ENCODE measurements at regions not wholly inside any gene's neighbourhood (a gene's known extent, or its start where the extent isn't known, plus 50 kb on each side); places are given as distances from the start of the nearest gene placed in this dataset.

- intact Hi-C loops (cut with micrococcal nuclease; ENCODE audit: unreplicated experiment), result no loop called here
- no TSS peak for BruUV-seq (replicated peaks)
- Histone ChIP-seq H3K27me3 (replicated peaks; ENCODE audit: insufficient read depth, low read depth, low read length, poor library complexity) (no peaks in the 10 kb centered on the region), H3K36me3 (ENCODE audit: insufficient read depth, low read length, poor library complexity, severe bottlenecking) (no peaks in the 10 kb centered on the region), H3K9me3 (ENCODE audit: low read depth, low read length, poor library complexity, severe bottlenecking) (no peaks in the 10 kb centered on the region), H3K4me3 (ENCODE audit: low read depth, low read length, poor library complexity, severe bottlenecking) (no peak overlapping the region), H3K27ac (ENCODE audit: low read depth, low read length, poor library complexity, severe bottlenecking) (no peak overlapping the region), H3K4me1 (ENCODE audit: insufficient read depth, low read length, poor library complexity, severe bottlenecking) (no peaks in the 10 kb centered on the region)
- POLR2A ChIA-PET (ENCODE audit: low non-redundant PET), result no interaction called here
- TF ChIP-seq, protein P1, sequence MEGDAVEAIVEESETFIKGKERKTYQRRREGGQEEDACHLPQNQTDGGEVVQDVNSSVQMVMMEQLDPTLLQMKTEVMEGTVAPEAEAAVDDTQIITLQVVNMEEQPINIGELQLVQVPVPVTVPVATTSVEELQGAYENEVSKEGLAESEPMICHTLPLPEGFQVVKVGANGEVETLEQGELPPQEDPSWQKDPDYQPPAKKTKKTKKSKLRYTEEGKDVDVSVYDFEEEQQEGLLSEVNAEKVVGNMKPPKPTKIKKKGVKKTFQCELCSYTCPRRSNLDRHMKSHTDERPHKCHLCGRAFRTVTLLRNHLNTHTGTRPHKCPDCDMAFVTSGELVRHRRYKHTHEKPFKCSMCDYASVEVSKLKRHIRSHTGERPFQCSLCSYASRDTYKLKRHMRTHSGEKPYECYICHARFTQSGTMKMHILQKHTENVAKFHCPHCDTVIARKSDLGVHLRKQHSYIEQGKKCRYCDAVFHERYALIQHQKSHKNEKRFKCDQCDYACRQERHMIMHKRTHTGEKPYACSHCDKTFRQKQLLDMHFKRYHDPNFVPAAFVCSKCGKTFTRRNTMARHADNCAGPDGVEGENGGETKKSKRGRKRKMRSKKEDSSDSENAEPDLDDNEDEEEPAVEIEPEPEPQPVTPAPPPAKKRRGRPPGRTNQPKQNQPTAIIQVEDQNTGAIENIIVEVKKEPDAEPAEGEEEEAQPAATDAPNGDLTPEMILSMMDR (conservative IDR thresholded peaks at IDR 0.05; ENCODE audit: low read depth, low read length), result no peak
- TF ChIP-seq EZH2 (IDR thresholded peaks at IDR 0.05; ENCODE audit: borderline replicate concordance, low read depth, low read length, poor library complexity, severe bottlenecking), result no peak
- CTCF ChIA-PET, result no interaction called here
- DNase-seq (ENCODE audit: low spot score), result no peak
These were observed 786.6 kb downstream of the ADGRL2 start for GRCh38 chr1:82587371-82587770.

DNA sequence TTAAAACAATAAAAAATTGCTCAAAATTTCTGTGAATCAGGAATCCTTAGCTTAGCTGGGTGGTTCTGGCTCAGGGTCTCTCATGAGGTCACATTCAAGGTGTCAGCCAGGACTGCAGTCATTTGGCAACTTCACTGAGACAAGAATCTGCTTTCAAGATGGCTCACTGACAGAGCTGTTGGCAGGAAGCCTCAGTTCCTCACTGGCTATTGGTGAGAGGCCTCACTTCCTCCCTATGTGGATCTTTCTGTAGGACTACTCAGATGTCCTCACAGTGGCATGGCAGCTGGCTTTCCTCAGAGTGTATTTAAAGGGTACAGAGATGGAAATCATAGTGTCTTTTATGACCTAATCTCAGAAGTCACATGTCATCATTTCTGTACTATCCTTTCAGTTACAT, 785.7 kb downstream of the ADGRL2 start:
- no peaks in the 10 kb centered on the region for H3K4me1 ChIP-seq (ENCODE audit: insufficient read depth, low read length, poor library complexity, severe bottlenecking)
- H3K9me3 ChIP-seq (ENCODE audit: low read depth, low read length, poor library complexity, severe bottlenecking), result no peaks in the 10 kb centered on the region
- ChIA-PET CTCF (no interaction called here), POLR2A (ENCODE audit: low non-redundant PET) (interaction anchor here (0.6 kb wide), 1 partner anchor 1743 kb away, joined by 8 read pairs; no protein-coding TSS in a partner anchor)
- H3K27ac ChIP-seq (ENCODE audit: low read depth, low read length, poor library complexity, severe bottlenecking), result no peak overlapping the region
- no TSS peak for BruUV-seq (replicated peaks)
- H3K4me3 ChIP-seq (ENCODE audit: low read depth, low read length, poor library complexity, severe bottlenecking), result no peak overlapping the region
- DNase-seq (ENCODE audit: low spot score), result no peak
- no peaks in the 10 kb centered on the region for H3K27me3 ChIP-seq (replicated peaks; ENCODE audit: insufficient read depth, low read depth, low read length, poor library complexity)
- no peaks in the 10 kb centered on the region for H3K36me3 ChIP-seq (ENCODE audit: insufficient read depth, low read length, poor library complexity, severe bottlenecking)
- TF ChIP-seq EZH2 (IDR thresholded peaks at IDR 0.05; ENCODE audit: borderline replicate concordance, low read depth, low read length, poor library complexity, severe bottlenecking), result no peak
- TF ChIP-seq, protein P1 (conservative IDR thresholded peaks at IDR 0.05; ENCODE audit: low read depth, low read length), result no peak
- intact Hi-C loops (cut with micrococcal nuclease; ENCODE audit: unreplicated experiment), result no loop called here

GRCh38 chr1:82582347-82582746, 781.6 kb downstream of the ADGRL2 start:
- Histone ChIP-seq H3K4me3 (ENCODE audit: low read depth, low read length, poor library complexity, severe bottlenecking) (no peak overlapping the region), H3K9me3 (ENCODE audit: low read depth, low read length, poor library complexity, severe bottlenecking) (no peaks in the 10 kb centered on the region), H3K27me3 (replicated peaks; ENCODE audit: insufficient read depth, low read depth, low read length, poor library complexity) (no peaks in the 10 kb centered on the region), H3K4me1 (ENCODE audit: insufficient read depth, low read length, poor library complexity, severe bottlenecking) (no peaks in the 10 kb centered on the region), H3K27ac (ENCODE audit: low read depth, low read length, poor library complexity, severe bottlenecking) (no peak overlapping the region), H3K36me3 (ENCODE audit: insufficient read depth, low read length, poor library complexity, severe bottlenecking) (no peaks in the 10 kb centered on the region)
- TF ChIP-seq EZH2 (IDR thresholded peaks at IDR 0.05; ENCODE audit: borderline replicate concordance, low read depth, low read length, poor library complexity, severe bottlenecking), result no peak
- TF ChIP-seq, protein P1 (conservative IDR thresholded peaks at IDR 0.05; ENCODE audit: low read depth, low read length), result no peak
- POLR2A ChIA-PET (ENCODE audit: low non-redundant PET), result no interaction called here
- no TSS peak for BruUV-seq (replicated peaks)
- CTCF ChIA-PET, result no interaction called here
- intact Hi-C loops (cut with micrococcal nuclease; ENCODE audit: unreplicated experiment), result no loop called here
- no peak for DNase-seq (ENCODE audit: low spot score)

Data from A673 (cell line).